ENCODE measurements at regions not wholly inside any gene's neighbourhood (a gene's known extent, or its start where the extent isn't known, plus 50 kb on each side); places are given as distances from the start of the nearest gene placed in this dataset.

- DNase-seq (ENCODE audit: low spot score): no peak
Observed at GRCh38 chrX:131901546-131901945, 121.6 kb upstream of the STK26 start.

GRCh38 chrX:131907488-131908314 is 115.4 kb upstream of the STK26 start:
- DNase-seq (ENCODE audit: low spot score): no peak

- no peak for DNase-seq (ENCODE audit: low spot score)
Observed at GRCh38 chrX:131910586-131910985, 112.5 kb upstream of the STK26 start.

GRCh38 chrX:131915488-131915887 is 107.6 kb upstream of the STK26 start:
- no peak for DNase-seq (ENCODE audit: low spot score)

DNA sequence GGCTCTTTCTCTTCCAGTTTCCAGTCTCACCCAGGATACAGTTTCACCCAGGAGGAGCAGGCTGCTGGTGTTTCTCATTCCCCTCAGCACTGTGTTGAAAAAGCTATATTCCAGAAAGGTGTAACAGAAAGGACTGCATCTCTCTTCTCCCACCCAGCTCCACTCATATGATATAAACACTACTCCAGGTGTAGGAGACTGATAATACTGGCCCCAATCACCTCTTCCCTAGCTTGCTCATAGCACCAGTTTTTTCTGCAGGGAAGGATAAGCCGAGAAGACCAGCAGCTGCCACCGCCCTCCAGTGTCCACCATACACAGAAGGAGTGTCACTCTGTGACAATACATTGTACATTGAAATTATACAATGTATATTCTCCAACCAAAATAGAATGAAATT is 105.5 kb upstream of the STK26 start:
- no peak for DNase-seq (ENCODE audit: low spot score)

- DNase-seq (ENCODE audit: low spot score): no peak
Observed at GRCh38 chrX:131918839-131919238, 104.3 kb upstream of the STK26 start.

DNA sequence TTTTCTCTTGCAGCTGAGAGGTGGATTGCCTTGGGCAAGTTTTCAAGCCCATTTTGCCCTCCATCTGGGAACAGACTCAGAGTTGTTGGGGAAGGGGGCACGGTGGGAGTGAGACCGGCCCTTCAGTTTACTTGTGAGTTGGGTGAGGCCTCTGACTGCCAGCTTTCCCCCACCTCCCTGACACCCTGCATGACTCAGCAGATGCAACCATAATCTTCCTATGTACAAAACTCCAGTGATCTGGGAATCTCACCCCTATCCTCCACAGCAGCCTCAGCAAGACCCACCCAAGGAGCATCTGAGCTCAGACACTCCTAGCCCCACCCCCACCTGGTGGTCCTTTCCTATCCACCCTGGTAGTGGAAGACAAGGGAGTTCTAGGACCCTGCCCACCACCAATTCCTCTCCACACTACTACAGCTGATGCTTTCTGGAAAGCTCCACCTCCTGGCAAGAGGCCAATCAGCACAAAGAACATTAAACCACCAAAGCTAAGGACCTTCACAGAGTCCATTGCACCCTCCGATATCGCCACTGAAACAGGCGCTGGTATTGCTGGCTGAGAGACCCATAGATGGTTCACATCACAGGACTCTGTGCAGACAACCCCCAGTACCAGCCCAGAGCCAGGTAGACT is 99.4 kb upstream of the STK26 start:
- no peak for DNase-seq (ENCODE audit: low spot score)

DNA sequence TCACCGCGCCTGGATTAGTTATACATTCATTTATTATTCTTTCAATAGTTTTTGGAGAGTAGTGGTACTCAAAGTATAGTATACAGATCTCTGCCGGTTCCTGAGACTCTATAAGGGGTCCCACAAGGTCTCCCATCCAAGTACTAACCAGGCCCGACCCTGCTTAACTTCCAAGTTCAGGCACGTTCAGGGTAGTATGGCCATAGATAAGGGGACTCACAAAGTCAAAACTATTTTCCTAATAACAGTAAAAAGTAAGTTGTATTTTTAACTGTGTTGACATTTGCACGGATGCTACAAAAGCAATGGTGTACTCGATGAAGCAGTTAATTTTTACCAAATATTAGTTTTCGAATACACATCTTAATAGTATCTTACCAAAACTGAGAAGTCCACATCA is 84.4 kb upstream of the STK26 start:
- no peak for DNase-seq (ENCODE audit: low spot score)

DNA sequence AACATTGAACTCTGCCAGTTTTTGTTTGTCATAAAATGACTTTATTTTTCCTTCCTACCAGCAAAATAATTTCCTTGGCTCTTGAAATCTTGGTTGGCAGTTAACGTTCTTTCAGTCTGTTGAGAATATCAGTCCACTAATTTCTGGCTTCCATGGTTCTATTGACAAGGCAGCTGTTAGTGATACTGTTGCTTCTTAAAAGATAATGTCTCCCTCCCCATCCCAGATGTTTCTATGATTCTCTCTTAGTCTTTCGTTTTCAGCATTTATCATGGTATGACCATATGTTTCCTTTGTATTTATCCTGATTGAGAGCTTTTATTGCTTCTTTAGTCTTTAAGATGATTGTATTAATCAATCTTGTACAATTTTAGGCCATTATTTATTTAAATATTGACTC is 81.1 kb upstream of the STK26 start:
- DNase-seq (ENCODE audit: low spot score): no peak

- DNase-seq (ENCODE audit: low spot score): no peak
Observed at GRCh38 chrX:131944936-131945902, 77.9 kb upstream of the STK26 start.

DNA sequence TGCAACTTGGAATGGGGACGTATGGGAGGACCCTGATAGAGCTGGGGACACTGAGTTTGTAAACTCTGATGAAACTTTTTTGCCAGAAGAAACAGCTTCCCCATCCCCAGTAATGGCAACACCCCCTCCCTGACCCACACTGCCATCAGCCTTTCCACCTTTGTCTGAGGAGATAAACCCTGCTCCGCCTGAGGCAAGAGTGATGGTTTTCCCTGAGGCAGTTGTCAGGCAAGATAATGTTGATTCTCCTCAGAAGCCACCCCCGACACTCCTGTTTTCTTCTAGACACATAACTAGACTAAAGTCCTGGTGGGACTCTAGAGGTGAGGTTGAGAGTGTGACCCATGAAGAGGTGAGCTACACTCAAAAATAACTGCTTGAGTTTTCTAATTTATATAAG is 71.9 kb upstream of the STK26 start:
- no peak for DNase-seq (ENCODE audit: low spot score)

DNA sequence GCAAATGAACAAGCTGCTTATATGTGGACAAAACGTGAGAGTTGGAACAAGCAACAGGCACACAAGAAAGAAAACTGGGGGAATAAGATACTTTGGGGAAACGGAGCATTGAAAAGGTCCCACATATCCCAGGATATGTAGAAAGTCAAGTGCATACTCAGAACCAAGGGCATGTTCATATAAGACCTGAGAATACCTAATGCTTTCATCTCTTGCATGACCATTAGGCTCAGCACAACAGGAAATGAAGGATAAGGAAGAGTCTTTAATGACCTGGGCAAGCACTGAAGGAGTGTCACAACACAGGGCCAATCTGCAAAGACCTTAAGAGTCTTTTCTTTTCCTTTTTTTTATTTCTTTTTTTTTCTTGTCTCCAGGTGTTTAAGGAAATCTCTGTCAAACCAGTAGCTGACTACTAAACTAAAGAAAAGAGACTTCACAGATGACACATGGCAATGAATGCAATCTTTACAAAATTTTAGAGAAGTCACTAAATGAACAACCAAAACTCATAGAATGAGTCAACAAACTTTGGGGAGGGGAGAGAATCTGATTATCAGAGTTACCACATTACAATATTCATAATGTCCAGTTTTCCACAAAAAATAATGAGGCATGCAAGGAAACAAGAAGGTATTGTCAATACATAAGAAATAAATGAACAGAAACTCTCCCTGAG is 67.9 kb upstream of the STK26 start:
- no peak for DNase-seq (ENCODE audit: low spot score)

- no peak for DNase-seq (ENCODE audit: low spot score)
Observed at GRCh38 chrX:131958724-131959123, 64.4 kb upstream of the STK26 start.

DNA sequence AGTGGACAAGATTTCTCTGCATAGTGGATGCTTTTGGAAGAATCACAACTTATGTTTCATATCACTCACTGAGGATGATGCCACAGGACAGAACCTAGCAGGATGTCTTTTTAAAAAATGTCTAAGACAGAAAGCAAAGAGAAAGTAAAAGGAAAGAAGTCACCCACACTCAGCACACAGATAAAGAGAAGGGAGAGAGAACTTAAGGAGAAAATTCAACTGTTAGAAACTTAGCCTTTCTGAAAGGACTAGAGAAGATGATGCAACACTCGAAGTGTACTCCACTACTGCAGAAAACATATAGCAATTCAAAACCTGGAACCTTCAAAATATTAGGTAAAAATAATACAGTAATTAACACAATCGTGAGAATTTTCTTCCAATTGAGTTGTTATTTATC is 52.8 kb upstream of the STK26 start:
- no peak for DNase-seq (ENCODE audit: low spot score)
